Smooth muscle cell (in vitro differentiated cells): ENCODE measurements at regions not wholly inside any gene's neighbourhood (a gene's known extent, or its start where the extent isn't known, plus 50 kb on each side); places are given as distances from the start of the nearest gene placed in this dataset.

Source experiments
- DNase-seq: peaks from one replicate; lab custom pipeline; 2025; ENCODE audit not compliant: unreplicated experiment; lab: John Stamatoyannopoulos, UW
- H2AFZ ChIP-seq: fragments of 200-600 bp; sonication (generic); 2 replicates; pipeline ENCODE4 v1.6.0; 2016; ENCODE audit warnings: antibody characterized with exemption, low read depth, mild to moderate bottlenecking
- H3F3A ChIP-seq: fragments of 200-600 bp; sonication (generic); 2 replicates; pipeline ENCODE4 v1.6.0; 2017; ENCODE audit warnings: antibody characterized with exemption, low read depth
- H3K27ac ChIP-seq: fragments of 200-600 bp; sonication (generic); 2 replicates; pipeline ENCODE4 v1.5.1; 2016; ENCODE audit warnings: low read depth, mild to moderate bottlenecking
- H3K27me3 ChIP-seq: fragments of 200-600 bp; sonication (generic); 2 replicates; pipeline ENCODE4 v1.6.1; 2016; ENCODE audit warnings: low read depth, mild to moderate bottlenecking
- H3K36me3 ChIP-seq: fragments of 200-600 bp; sonication (generic); 2 replicates; pipeline ENCODE4 v1.5.1; 2016; ENCODE audit warnings: low read depth
- H3K4me1 ChIP-seq: fragments of 200-600 bp; sonication (generic); 2 replicates; pipeline ENCODE4 v1.5.1; 2016; ENCODE audit warnings: low read depth
- H3K4me2 ChIP-seq: fragments of 200-600 bp; sonication (generic); 2 replicates; pipeline ENCODE4 v1.6.0; 2016; ENCODE audit warnings: mild to moderate bottlenecking
- H3K4me3 ChIP-seq: fragments of 200-600 bp; sonication (generic); 2 replicates; pipeline ENCODE4 v1.5.1; 2016; ENCODE audit warnings: mild to moderate bottlenecking
- H3K79me2 ChIP-seq: fragments of 200-600 bp; sonication (generic); 2 replicates; pipeline ENCODE4 v1.6.0; 2016; ENCODE audit warnings: low read depth, mild to moderate bottlenecking
- H3K9ac ChIP-seq: fragments of 200-600 bp; sonication (generic); 2 replicates; pipeline ENCODE4 v1.6.0; 2016; ENCODE audit warnings: low read depth
- H3K9me3 ChIP-seq: fragments of 200-600 bp; sonication (generic); replicated peaks from 2 replicates; pipeline ENCODE4 v1.5.1; 2016; ENCODE audit warnings: low read depth
- H4K20me1 ChIP-seq: fragments of 200-600 bp; sonication (generic); 2 replicates; pipeline ENCODE4 v1.6.0; 2016; ENCODE audit warnings: low read depth
- WGBS: methylation state at CpG from one replicate; pipeline ENCODE4 v1.1.7; 2016; ENCODE audit warnings: low lambda C conversion rate; 5-methylcytosine and 5-hydroxymethylcytosine counted together
- TF ChIP-seq, protein P1 (sequence below): fragments of 200-600 bp; sonication (generic); IDR thresholded peaks from 2 replicates; pipeline ENCODE4 v1.5.1; 2017; ENCODE audit warnings: borderline replicate concordance, mild to moderate bottlenecking, antibody characterized with exemption; ENCODE audit not compliant: insufficient read depth, poor library complexity, severe bottlenecking

DNA sequence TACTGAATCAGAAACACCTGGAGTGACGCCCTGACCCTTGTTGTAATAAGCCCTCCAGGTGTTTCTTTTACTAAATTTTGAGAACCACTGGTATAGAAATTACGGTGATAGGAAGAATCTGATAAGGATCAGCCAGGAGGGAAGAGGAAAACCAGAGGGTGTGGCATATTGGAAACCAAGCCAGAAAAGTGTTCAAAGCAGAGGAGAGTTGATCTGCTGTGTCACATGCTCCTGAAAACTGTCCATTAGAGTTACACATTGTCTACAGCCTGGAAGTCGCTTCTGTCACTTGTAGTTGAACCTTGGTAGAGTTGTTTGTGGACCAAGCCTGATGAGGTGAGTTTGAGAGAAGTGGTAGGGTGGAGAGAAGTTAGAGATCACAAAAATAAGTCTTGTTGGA, 497.4 kb downstream of the ENC1 start:
- no peak for DNase-seq
- no peak overlapping the region for H3K4me3 ChIP-seq
- no peak overlapping the region for H2AFZ ChIP-seq
- no peaks in the 10 kb centered on the region for H3K4me1 ChIP-seq
- WGBS = 93% methylated on average over 3 of the region's 3 CpGs
- no peaks in the 10 kb centered on the region for H3K27me3 ChIP-seq
- no peaks in the 10 kb centered on the region for H3K79me2 ChIP-seq
- H3K9me3 ChIP-seq = no peaks in the 10 kb centered on the region
- no peaks in the 10 kb centered on the region for H4K20me1 ChIP-seq
- H3K27ac ChIP-seq = no peak overlapping the region
- H3F3A ChIP-seq = no peaks in the 10 kb centered on the region
- no peak overlapping the region for H3K9ac ChIP-seq
- H3K4me2 ChIP-seq = no peak overlapping the region
- TF ChIP-seq, protein P1, sequence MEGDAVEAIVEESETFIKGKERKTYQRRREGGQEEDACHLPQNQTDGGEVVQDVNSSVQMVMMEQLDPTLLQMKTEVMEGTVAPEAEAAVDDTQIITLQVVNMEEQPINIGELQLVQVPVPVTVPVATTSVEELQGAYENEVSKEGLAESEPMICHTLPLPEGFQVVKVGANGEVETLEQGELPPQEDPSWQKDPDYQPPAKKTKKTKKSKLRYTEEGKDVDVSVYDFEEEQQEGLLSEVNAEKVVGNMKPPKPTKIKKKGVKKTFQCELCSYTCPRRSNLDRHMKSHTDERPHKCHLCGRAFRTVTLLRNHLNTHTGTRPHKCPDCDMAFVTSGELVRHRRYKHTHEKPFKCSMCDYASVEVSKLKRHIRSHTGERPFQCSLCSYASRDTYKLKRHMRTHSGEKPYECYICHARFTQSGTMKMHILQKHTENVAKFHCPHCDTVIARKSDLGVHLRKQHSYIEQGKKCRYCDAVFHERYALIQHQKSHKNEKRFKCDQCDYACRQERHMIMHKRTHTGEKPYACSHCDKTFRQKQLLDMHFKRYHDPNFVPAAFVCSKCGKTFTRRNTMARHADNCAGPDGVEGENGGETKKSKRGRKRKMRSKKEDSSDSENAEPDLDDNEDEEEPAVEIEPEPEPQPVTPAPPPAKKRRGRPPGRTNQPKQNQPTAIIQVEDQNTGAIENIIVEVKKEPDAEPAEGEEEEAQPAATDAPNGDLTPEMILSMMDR = no peak
- H3K36me3 ChIP-seq = no peaks in the 10 kb centered on the region

DNA sequence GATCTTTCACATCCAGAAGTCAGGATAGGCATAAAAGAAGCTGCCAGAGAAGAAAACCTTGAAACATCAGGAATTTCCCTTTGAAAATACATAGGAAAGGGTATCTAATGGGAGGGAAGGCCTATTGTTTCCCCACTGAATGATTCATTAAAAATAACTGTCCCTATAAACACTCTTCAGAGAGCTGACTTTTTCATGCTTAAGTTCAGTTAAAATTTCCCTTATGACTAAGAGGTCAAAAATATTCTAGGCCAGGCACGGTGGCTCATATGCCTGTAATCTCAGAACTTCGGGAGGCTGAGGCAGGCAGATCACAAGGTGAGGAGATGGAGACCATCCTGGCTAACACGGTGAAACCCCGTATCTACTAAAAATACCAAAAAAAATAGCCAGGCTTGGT, 499.5 kb downstream of the ENC1 start:
- TF ChIP-seq, protein P1 = no peak
- H3K4me1 ChIP-seq = no peaks in the 10 kb centered on the region
- no peaks in the 10 kb centered on the region for H3K27me3 ChIP-seq
- no peak overlapping the region for H3K4me3 ChIP-seq
- no peaks in the 10 kb centered on the region for H3K79me2 ChIP-seq
- H3K36me3 ChIP-seq = no peaks in the 10 kb centered on the region
- H3K9ac ChIP-seq = no peak overlapping the region
- H2AFZ ChIP-seq = no peak overlapping the region
- WGBS = 58% methylated on average over 4 of the region's 4 CpGs
- H3K27ac ChIP-seq = no peak overlapping the region
- no peaks in the 10 kb centered on the region for H3K9me3 ChIP-seq
- H4K20me1 ChIP-seq = no peaks in the 10 kb centered on the region
- no peak overlapping the region for H3K4me2 ChIP-seq
- no peak for DNase-seq
- no peaks in the 10 kb centered on the region for H3F3A ChIP-seq

DNA sequence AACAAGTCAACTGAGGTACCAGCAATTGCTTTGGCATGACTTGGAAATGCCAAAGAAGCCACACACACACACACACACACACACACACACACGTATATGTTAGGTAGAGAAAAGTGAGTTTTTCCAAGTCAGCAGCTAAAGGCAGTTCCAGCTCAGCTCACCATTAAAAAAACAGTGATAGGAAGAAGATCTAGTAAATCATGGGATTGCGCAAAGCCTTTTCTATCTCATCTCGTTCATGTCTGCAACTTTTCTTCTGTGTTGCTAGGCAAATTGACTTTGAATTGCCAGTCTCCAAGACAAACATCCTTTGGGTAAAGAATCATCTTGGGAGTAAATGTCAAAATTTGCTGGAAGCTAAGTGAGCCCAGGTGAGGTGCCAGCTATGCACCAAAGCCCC, 500.1 kb downstream of the ENC1 start:
- WGBS = 65% methylated on average over 3 of the region's 3 CpGs
- no peaks in the 10 kb centered on the region for H4K20me1 ChIP-seq
- DNase-seq = no peak

DNA sequence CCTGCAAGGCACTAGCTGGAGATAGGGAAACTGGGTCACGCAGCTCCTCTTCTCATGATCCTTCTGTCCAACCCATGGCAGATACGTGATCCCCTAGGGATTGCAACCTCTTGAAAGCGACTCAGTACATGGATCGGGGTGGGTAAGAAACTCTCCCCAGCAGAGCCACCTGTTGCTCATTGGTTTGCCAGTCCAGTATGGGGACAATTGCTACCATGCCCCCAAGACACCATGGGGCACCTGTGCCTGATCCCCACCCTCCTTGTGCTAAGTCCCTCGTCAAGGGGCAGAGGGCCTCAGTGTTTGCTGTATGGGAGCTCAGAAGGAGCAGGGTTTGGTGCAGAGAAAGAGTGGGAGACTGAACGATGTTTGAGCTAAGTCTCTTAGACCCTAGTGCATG, 500.9 kb downstream of the ENC1 start:
- Histone ChIP-seq H3K27ac (no peak overlapping the region), H2AFZ (no peak overlapping the region), H4K20me1 (no peaks in the 10 kb centered on the region), H3K4me1 (no peaks in the 10 kb centered on the region), H3K9me3 (no peaks in the 10 kb centered on the region), H3K4me2 (no peak overlapping the region), H3K27me3 (no peaks in the 10 kb centered on the region), H3K9ac (no peak overlapping the region), H3K79me2 (no peaks in the 10 kb centered on the region), H3K4me3 (no peak overlapping the region), H3F3A (no peaks in the 10 kb centered on the region), H3K36me3 (no peaks in the 10 kb centered on the region)
- 98% methylated on average over 6 of the region's 6 CpGs for WGBS
- DNase-seq = no peak
- TF ChIP-seq, protein P1 = no peak

More for the DNA sequence above, 500.1 kb downstream of the ENC1 start:
- H3K4me2 ChIP-seq = no peak overlapping the region
- no peaks in the 10 kb centered on the region for H3K4me1 ChIP-seq
- H3K9ac ChIP-seq = no peak overlapping the region
- TF ChIP-seq, protein P1 = no peak
- H3K9me3 ChIP-seq = no peaks in the 10 kb centered on the region
- H3K27me3 ChIP-seq = no peaks in the 10 kb centered on the region
- H3F3A ChIP-seq = no peaks in the 10 kb centered on the region
- no peaks in the 10 kb centered on the region for H3K36me3 ChIP-seq
- H3K79me2 ChIP-seq = no peaks in the 10 kb centered on the region
- H3K27ac ChIP-seq = no peak overlapping the region
- H3K4me3 ChIP-seq = no peak overlapping the region
- H2AFZ ChIP-seq = no peak overlapping the region
